Heart right ventricle (tissue), 16 donors: ENCODE measurements at regions not wholly inside any gene's neighbourhood (a gene's known extent, or its start where the extent isn't known, plus 50 kb on each side); places are given as distances from the start of the nearest gene placed in this dataset.

Experiments used
- ATAC-seq, 8 donors: fragments of 200-7000 bp; cut with Tn5 transposase; one replicate each; pipeline ENCODE4 v1.9.1; 2020; ENCODE audit warnings: mild to moderate bottlenecking in 8 of 8, moderate library complexity in 8 of 8, moderate number of reproducible peaks in 1 of 8
- DNase-seq, 2 donors: peaks; one replicate each; pipeline ENCODE4 v3.0.0-alpha.2; 2020
- H3K27ac ChIP-seq, 10 donors: fragments of 200-600 bp; sonication (generic) in 2 of 10; one replicate each; pipeline versions ENCODE4 v1.5.0 to v1.8.0; 2020 to 2022; ENCODE audit warnings: mild to moderate bottlenecking in 3 of 10
- H3K27me3 ChIP-seq, 7 donors: fragments of 200-600 bp; one replicate each; pipeline ENCODE4 v1.8.0; 2021 to 2022; ENCODE audit warnings: mild to moderate bottlenecking in 2 of 7
- H3K36me3 ChIP-seq, 9 donors: fragments of 200-600 bp; sonication (generic) in 1 of 9; one replicate each; pipeline versions ENCODE4 v1.5.0 to v1.8.0; 2020 to 2022; ENCODE audit warnings: mild to moderate bottlenecking in 2 of 9
- H3K4me1 ChIP-seq, 9 donors: fragments of 200-600 bp; sonication (generic) in 1 of 9; one replicate each; pipeline versions ENCODE4 v1.5.0 to v1.8.0; 2020 to 2022; ENCODE audit warnings: mild to moderate bottlenecking in 4 of 9
- H3K4me3 ChIP-seq, 10 donors: fragments of 200-600 bp; sonication (generic) in 2 of 10; one replicate each; pipeline versions ENCODE4 v1.5.0 to v1.8.0; 2020 to 2022; ENCODE audit warnings: mild to moderate bottlenecking in 7 of 10, moderate library complexity in 2 of 10
- H3K9me3 ChIP-seq, 11 donors: fragments of 200-600 bp in 10 of 11; sonication (generic) in 2 of 11; one replicate each; pipeline versions ENCODE4 v1.5.0 to v1.8.0; 2013 to 2022; ENCODE audit warnings: mild to moderate bottlenecking in 2 of 11, control low read depth in 1 of 11, moderate library complexity in 1 of 11
- WGBS, 2 donors: extraction: QIAGEN DNeasy Blood & Tissue Kit; methylation state at CpG; one replicate each; pipeline ENCODE4 v1.1.7; 2013; ENCODE audit warnings: inconsistent platforms in 1 of 2; 5-methylcytosine and 5-hydroxymethylcytosine counted together
- intact Hi-C, 10 donors: fragments of 100-400 bp; cut with DNase I; formaldehyde crosslinking; loops; one replicate each; pipeline versions ENCODE4 v1.11.1 to v1.14.2; 2022
- TF ChIP-seq, protein P1 (sequence below), 9 donors: fragments of 200-600 bp; sonication (generic) in 2 of 9; IDR thresholded peaks; one replicate each; pipeline versions ENCODE4 v1.5.0 to v1.8.0; 2021 to 2022; ENCODE audit warnings: antibody characterized with exemption in 9 of 9, mild to moderate bottlenecking in 5 of 9, moderate library complexity in 1 of 9
- donor health status: Arrhythmogenic right ventricular cardiomyopathy.
- donor health status: ischemic (EF 13 %, LVEDD 7.1; RV severe dilation, severe dysfunction).
- donor health status: healthy with polysubstance abuse.
- donor health status: DM: no; HTN: yes; CAD: no.
- donor health status: DM: no; HTN: no; CAD: no.
- donor health status: ischemic (EF 25% LVEDD 6.9; RV normal size, moderate dysfunction).
- donor health status: ischemic (EF 25% LVEDD 5.7; RV mildly dilated, moderate dysfunction).
- donor health status: healthy.
- donor health status: DM: yes; HTN: yes; CAD: no.
- donor health status: Ischemic cardiomyopathy.
- donor health status: ischemic (EF 35%, LVEDD 5.7; RV mildly dilated, moderate dysfunction).
- donor health status: nonischemic (EF 11% LVEDD 7.7; RV severe dilation, severe dysfunction).
- donor health status: DM: yes; HTN: yes; CAD: no.
- donor health status: PGD.
- donor health status: ischemic (EF 29% LVEDD 5.4; RV normal size, mild dysfunction).
- donor health status: nonischemic (EF 23%, LVEDD 6.1; RV moderate dilation, normal function).

DNA sequence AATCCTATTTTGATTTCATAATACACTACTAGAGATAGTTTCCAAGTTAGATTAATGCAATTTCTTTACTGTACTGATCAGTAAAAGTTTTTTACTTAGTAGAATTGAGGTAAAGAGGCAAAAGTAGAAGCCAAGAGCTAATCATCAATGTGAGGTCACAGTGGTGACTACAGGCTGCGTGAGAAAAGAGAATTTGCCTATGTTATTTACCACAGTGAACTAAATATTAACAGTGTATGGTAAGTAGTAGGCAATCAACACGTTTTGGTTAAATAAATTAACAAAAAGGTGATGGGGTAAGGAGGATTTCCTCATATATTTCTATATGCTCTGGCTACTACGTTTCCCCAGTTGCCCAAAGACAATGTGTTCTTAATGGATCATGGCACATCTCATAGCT, 202.2 kb upstream of the CMC1 start:
- no peaks in the 10 kb centered on the region for H3K27me3 ChIP-seq
- 54 to 70% methylated on average over 3 of the region's 3 CpGs for WGBS, 2 donors
- ATAC-seq (no peak), DNase-seq (no peak)
- TF ChIP-seq, protein P1, sequence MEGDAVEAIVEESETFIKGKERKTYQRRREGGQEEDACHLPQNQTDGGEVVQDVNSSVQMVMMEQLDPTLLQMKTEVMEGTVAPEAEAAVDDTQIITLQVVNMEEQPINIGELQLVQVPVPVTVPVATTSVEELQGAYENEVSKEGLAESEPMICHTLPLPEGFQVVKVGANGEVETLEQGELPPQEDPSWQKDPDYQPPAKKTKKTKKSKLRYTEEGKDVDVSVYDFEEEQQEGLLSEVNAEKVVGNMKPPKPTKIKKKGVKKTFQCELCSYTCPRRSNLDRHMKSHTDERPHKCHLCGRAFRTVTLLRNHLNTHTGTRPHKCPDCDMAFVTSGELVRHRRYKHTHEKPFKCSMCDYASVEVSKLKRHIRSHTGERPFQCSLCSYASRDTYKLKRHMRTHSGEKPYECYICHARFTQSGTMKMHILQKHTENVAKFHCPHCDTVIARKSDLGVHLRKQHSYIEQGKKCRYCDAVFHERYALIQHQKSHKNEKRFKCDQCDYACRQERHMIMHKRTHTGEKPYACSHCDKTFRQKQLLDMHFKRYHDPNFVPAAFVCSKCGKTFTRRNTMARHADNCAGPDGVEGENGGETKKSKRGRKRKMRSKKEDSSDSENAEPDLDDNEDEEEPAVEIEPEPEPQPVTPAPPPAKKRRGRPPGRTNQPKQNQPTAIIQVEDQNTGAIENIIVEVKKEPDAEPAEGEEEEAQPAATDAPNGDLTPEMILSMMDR (IDR thresholded peaks at IDR 0.05), result no peak
- intact Hi-C loops, result no loop called here
- H3K9me3 ChIP-seq, result peaks cover 0 to under 1% (median 0%) of the 10 kb centered on the region in 11 donors
- no peak overlapping the region for H3K4me3 ChIP-seq
- H3K27ac ChIP-seq, result no peak overlapping the region
- no peaks in the 10 kb centered on the region for H3K36me3 ChIP-seq
- H3K4me1 ChIP-seq, result no peaks in the 10 kb centered on the region

DNA sequence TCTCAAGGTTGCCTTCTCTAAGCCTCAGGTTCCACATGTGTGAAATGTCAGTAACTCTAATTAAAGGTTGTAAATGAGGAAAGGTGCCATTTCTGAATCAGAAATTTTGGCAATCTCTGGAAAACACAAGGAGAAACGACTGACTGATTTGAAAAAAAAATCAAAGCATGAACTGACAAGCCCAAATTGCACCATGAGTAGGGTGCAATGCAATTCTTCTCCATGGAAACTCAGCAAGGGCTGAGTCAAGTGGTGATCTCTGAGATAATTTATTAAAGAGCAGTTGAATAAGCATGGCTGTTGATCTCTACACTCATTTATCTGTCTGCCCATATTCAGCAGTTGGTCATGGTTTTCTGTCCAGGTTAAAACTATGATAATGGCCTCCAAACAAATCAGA, 201.6 kb upstream of the CMC1 start:
- Histone ChIP-seq H3K27me3 (no peaks in the 10 kb centered on the region), H3K9me3 (no peaks in the 10 kb centered on the region), H3K4me3 (no peak overlapping the region), H3K4me1 (no peaks in the 10 kb centered on the region), H3K36me3 (no peaks in the 10 kb centered on the region), H3K27ac (no peak overlapping the region)
- intact Hi-C loops, result no loop called here
- TF ChIP-seq, protein P1 (IDR thresholded peaks at IDR 0.05), result no peak
- WGBS, 2 donors, result 55 to 58% methylated on average over 1 of the region's 1 CpG
- no peak for DNase-seq
- ATAC-seq, result no peak

DNA sequence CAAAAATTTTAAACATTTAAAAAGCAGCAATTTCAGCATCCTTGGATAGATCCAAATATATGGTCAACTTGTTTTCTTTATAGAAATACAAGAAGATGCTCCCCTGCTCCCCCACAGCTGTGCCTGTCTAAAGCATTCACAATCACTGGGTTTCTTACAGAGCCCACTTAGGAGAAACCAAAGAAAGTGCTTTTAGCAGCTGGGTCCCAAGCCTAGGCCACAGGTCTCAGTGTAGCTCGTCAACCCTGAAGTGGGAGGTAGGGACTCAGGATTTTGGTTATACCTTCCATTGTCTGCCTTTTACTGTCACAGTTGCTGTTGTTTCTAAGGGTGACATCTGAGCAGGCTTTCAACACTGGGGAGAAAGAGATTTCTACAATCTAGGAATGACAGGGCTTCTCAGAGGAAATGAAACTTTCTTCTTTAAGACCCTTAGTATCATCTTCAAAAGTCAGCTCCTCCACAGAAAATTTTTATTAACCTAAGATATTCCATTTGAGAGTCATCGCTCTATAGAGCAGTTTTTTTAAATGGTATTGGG, 199.3 kb upstream of the CMC1 start:
- Histone ChIP-seq H3K36me3 (no peaks in the 10 kb centered on the region), H3K27me3 (no peaks in the 10 kb centered on the region), H3K4me1 (no peaks in the 10 kb centered on the region), H3K9me3 (no peaks in the 10 kb centered on the region), H3K4me3 (no peak overlapping the region), H3K27ac (no peak overlapping the region)
- ATAC-seq (no peak), DNase-seq (no peak)
- WGBS, 2 donors, result 56 to 61% methylated on average over 2 of the region's 2 CpGs
- TF ChIP-seq, protein P1 (IDR thresholded peaks at IDR 0.05), result no peak
- intact Hi-C loops, result no loop called here

DNA sequence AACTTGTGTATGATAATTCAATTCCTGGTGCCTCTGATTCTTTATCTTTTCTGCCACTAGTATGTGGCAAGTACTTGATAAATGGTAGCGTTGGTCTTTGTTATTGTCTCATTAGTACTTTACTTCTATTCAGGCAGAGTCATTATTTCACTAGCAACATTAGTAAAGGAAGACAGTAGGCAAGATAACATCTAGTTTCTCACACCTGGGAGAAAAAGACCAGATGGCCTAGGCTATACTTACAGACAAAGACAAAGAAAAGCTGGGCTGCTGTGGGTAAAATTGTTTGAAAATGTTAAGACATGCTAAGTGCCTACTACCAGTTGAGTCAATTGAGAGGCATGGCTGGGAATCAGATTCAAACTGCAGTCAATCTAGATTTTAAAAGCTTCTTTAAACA, 198.7 kb upstream of the CMC1 start:
- Histone ChIP-seq H3K27ac (no peak overlapping the region), H3K4me1 (no peaks in the 10 kb centered on the region), H3K27me3 (no peaks in the 10 kb centered on the region), H3K4me3 (no peak overlapping the region), H3K9me3 (no peaks in the 10 kb centered on the region), H3K36me3 (no peaks in the 10 kb centered on the region)
- TF ChIP-seq, protein P1 (IDR thresholded peaks at IDR 0.05), result no peak
- no peak for DNase-seq
- no peak for ATAC-seq
- intact Hi-C loops, result no loop called here
- WGBS, 2 donors, result 39 to 45% methylated on average over 1 of the region's 1 CpG
